ENCODE measurements at regions not wholly inside any gene's neighbourhood (a gene's known extent, or its start where the extent isn't known, plus 50 kb on each side); places are given as distances from the start of the nearest gene placed in this dataset.

- no peak overlapping the region for H3K27ac Mint-ChIP-seq
- H3K4me3 Mint-ChIP-seq, result no peak overlapping the region
- no peaks in the 10 kb centered on the region for H3K27me3 Mint-ChIP-seq
- TF ChIP-seq CTCF (IDR thresholded peaks at IDR 0.05), result no peak
- H3K4me1 ChIP-seq (ENCODE audit: insufficient read depth, low read length), result no peaks in the 10 kb centered on the region
- no peaks in the 10 kb centered on the region for H3K9me3 ChIP-seq (ENCODE audit: control insufficient read depth in 1 of 2, insufficient read depth in 1 of 2, low read length in 2 of 2)
- DNase-seq (no peak), ATAC-seq (ENCODE audit: poor library complexity) (no peak)
- H3K9me3 Mint-ChIP-seq, result peaks cover 2% of the 10 kb centered on the region
- intact Hi-C loops (cut with DNase I, micrococcal nuclease), result no loop called here
- POLR2A ChIA-PET, result no interaction called here
- H3K36me3 ChIP-seq (ENCODE audit: insufficient read depth, low read length), result no peaks in the 10 kb centered on the region
- H3K4me1 Mint-ChIP-seq (ENCODE audit: low read depth), result no peaks in the 10 kb centered on the region
- H3K27me3 ChIP-seq (ENCODE audit: control insufficient read depth in 1 of 2, insufficient read depth in 2 of 2, low read length in 2 of 2), result no peaks in the 10 kb centered on the region
- no peak overlapping the region for H3K4me3 ChIP-seq (ENCODE audit: low read length)
- CTCF ChIA-PET, result no interaction called here
- no peak overlapping the region for H3K27ac ChIP-seq (ENCODE audit: low read depth in 1 of 2, low read length in 2 of 2)
- no peaks in the 10 kb centered on the region for H3K36me3 Mint-ChIP-seq (ENCODE audit: low read depth)
Measured at GRCh38 chr5:147956842-147957223, 50.5 kb upstream of the C5orf46 start.

GRCh38 chr5:147956064-147956841 is 49.9 kb upstream of the C5orf46 start:
- Histone ChIP-seq H3K4me1 (ENCODE audit: insufficient read depth, low read length) (no peaks in the 10 kb centered on the region), H3K27me3 (ENCODE audit: control insufficient read depth in 1 of 2, insufficient read depth in 2 of 2, low read length in 2 of 2) (no peaks in the 10 kb centered on the region), H3K4me3 (ENCODE audit: low read length) (no peak overlapping the region), H3K27ac (ENCODE audit: low read depth in 1 of 2, low read length in 2 of 2) (no peak overlapping the region), H3K36me3 (ENCODE audit: insufficient read depth, low read length) (no peaks in the 10 kb centered on the region), H3K9me3 (ENCODE audit: control insufficient read depth in 1 of 2, insufficient read depth in 1 of 2, low read length in 2 of 2) (no peaks in the 10 kb centered on the region)
- no peak overlapping the region for H3K27ac Mint-ChIP-seq
- intact Hi-C loops (cut with DNase I, micrococcal nuclease), result no loop called here
- DNase-seq (no peak), ATAC-seq (ENCODE audit: poor library complexity) (no peak)
- TF ChIP-seq CTCF (IDR thresholded peaks at IDR 0.05), result no peak
- no peaks in the 10 kb centered on the region for H3K36me3 Mint-ChIP-seq (ENCODE audit: low read depth)
- no peaks in the 10 kb centered on the region for H3K27me3 Mint-ChIP-seq
- POLR2A ChIA-PET, result no interaction called here
- H3K9me3 Mint-ChIP-seq, result peaks cover under 1% of the 10 kb centered on the region
- no peak overlapping the region for H3K4me3 Mint-ChIP-seq
- CTCF ChIA-PET, result no interaction called here
- H3K4me1 Mint-ChIP-seq (ENCODE audit: low read depth), result no peaks in the 10 kb centered on the region

Measured in CD4-positive, alpha-beta T cell (primary cell).